GM10266 (cell line): ENCODE measurements at regions not wholly inside any gene's neighbourhood (a gene's known extent, or its start where the extent isn't known, plus 50 kb on each side); places are given as distances from the start of the nearest gene placed in this dataset.

Experiments
- DNase-seq: peaks from one replicate; pipeline ENCODE4 v3.0.0; 2012; ENCODE audit errors: extremely low spot score
- CTCF ChIP-seq: IDR thresholded peaks from 2 replicates; pipeline ENCODE4 v1.5.1; 2012; ENCODE audit warnings: mild to moderate bottlenecking, low read depth; ENCODE audit not compliant: control insufficient read depth, insufficient read depth; ENCODE audit errors: missing control alignments

GRCh38 chr6:105755885-105756284 lies 330.3 kb upstream of the PRDM1 start:
- no peak for DNase-seq
- TF ChIP-seq CTCF = no peak

- TF ChIP-seq CTCF = no peak
- no peak for DNase-seq
Observed at GRCh38 chr6:105753620-105754211, 332.4 kb upstream of the PRDM1 start.

GRCh38 chr6:105753207-105753606 lies 332.9 kb upstream of the PRDM1 start:
- TF ChIP-seq CTCF = no peak
- no peak for DNase-seq

- TF ChIP-seq CTCF = no peak
- no peak for DNase-seq
Observed at GRCh38 chr6:105750089-105750488, 336.0 kb upstream of the PRDM1 start.

GRCh38 chr6:105748737-105749161 lies 337.4 kb upstream of the PRDM1 start:
- no peak for DNase-seq
- no peak for TF ChIP-seq CTCF

- TF ChIP-seq CTCF = no peak
- no peak for DNase-seq
Observed at GRCh38 chr6:105747823-105748405, 338.2 kb upstream of the PRDM1 start.

- peak; percentile 10 for DNase-seq
- TF ChIP-seq CTCF = no peak
Observed at GRCh38 chr6:105746509-105746908, 339.6 kb upstream of the PRDM1 start.
